Activated CD8-positive, alpha-beta memory T cell treated with anti-CD3 and anti-CD28 coated beads, Interleukin-2, amount 50 U/mL, for 48 hours (primary cell): ENCODE measurements at regions not wholly inside any gene's neighbourhood (a gene's known extent, or its start where the extent isn't known, plus 50 kb on each side); places are given as distances from the start of the nearest gene placed in this dataset.

Source experiments
- DNase-seq: peaks from one replicate; pipeline ENCODE4 v3.0.0-alpha.2; 2020

DNA sequence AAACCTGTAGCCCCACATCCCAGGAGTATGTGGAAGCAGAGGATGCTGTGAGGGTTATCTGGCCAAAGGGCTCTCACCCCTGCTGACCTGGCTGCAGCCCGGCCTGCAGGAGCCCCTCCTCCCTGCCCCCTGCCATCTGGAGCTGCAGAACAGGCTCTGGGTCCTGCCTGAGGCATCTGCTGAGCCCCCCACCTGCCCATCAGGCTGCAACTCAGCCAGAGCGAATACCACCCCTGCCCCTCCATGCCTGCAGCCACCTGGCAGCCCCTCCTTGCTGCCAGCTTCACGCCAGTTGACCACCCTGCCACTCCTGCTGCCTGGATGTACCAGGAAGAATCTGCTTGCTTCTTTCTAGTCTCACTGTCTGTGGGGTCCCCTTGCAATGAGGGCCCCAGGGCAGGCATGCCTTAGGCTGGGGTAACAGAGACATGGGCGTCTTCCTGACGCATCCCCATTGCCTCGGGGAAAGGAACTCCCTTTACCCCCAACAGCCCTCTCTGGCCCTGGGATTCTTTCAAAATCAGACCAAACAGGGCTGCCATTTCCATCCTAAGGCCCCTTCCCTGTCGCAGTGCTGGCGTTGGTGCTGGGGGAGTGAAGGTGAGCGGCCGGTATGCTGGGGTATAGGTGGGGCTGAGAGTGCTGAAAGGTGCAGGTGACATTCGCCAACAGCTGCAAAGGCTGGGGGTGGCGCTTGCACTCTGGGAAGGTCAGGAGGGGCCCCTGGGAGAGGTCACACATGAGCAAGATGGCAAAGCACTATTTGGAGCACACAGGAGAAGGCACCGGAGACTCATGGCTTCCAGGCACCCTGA lies 1334.6 kb downstream of the TBC1D22A start:
- DNase-seq, result no peak

DNA sequence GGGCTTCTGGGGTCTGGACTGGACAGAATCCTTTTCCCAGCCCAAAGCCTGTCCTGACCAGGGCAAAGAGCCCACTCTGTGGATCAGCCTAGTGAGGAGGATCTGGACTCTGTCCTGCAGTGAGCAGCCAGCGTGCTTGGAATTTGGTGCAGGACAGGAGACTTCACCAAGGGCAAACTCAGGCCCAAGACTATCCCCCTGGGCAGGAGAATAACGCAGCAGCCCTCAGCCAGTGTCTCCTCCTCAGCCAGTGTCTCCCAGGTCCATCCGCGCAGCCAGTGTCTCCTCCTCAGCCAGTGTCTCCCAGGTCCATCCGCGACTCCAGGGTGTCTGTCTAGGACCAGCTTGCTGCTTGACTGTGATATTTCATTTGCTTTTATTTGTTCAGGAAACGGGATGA lies 1334.0 kb downstream of the TBC1D22A start:
- DNase-seq, result no peak

- no peak for DNase-seq
Observed at GRCh38 chr22:48093981-48094380, 1331.5 kb downstream of the TBC1D22A start.

DNA sequence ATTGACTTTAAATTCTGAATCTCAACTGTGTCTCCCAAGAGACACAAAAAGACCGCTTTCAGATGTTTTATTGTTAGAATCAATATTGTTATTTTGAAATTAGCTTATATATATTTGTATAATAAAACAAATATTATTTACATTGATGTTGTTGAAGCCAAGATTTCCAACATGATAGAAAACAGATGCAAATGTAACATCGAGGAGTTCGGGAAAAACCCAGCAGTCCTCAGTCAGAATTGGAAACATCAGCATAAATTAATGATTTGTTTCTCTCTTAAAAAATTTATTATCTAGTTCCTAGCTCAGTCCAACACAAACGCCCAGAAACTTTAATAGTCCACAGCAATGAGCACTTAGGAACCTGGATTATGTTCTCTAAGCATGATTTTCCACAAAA lies 1330.4 kb downstream of the TBC1D22A start:
- no peak for DNase-seq

DNA sequence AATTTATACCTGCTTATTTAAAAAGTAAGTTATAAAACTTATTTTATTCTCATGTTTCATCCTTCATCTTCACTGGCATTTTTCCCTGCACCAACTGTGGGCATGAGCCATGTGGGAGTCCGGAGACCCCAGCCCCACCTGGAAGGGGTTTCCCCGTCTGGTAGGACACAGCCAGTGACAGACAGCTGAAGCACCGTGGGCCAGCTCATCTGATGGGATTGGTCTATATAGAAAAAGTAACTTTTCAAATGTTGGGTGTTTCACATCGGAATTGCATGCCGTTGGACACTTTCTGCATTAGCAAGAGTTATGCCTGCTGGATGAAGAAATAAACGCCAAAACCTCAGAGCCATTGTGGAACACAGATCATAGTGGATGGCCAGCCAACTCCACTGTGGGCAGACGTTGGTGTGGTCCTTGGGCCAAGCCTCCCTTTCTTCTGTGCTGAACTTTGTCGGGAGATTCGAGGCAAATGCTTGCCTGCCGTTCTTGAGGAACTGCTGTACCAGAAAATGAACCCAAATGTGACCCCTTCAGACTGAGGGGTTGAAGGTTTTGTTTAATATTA lies 1329.3 kb downstream of the TBC1D22A start:
- DNase-seq, result no peak

- no peak for DNase-seq
Observed at GRCh38 chr22:48091060-48091650, 1328.7 kb downstream of the TBC1D22A start.

DNA sequence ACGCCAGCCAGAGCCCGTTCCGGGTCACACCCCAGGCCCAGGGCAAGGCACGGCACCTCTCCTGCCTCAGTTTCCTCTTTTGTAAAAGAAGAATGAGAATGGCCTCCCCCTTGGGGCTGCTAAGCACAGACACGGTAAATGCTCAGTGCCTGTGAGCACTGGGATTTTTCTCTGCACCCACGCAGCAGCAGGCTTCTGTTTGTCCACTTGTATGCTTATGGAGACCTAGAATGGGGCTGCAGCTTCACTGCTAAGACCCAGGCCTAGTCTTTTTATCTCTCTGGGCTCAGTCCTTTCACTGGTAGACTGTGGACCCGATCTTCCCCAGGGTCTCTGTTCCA lies 1327.9 kb downstream of the TBC1D22A start:
- no peak for DNase-seq

- DNase-seq, result no peak
Observed at GRCh38 chr22:48089601-48090331, 1327.3 kb downstream of the TBC1D22A start.

DNA sequence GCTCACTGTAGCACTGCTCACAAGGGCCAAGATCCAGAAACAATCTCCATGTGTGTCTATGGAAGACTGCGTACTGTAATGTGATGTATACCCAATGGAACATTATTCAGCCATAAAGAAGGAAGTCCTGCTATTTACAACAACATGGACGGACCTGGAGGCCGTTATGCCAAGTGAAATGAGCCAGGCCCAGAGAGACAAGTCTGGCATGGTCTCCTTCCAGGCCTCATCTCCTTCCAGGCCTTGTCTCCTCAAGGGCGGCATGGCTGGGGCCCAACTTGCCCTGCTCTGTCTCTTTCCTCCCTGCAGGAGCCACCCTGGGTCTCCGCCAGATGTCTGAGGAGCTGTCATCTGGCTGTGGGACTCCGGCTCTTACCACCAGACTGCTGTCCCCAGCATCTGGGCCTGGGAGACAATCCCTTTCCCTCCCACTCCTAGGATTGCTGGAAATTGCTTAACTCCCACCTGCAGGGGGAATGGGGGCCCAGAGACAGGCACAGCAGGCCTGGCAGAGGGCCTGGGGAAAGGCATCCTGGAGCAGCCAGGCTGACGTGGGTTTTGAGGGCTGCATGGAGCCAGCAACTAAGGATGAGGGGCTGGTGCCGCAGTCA lies 1326.6 kb downstream of the TBC1D22A start:
- DNase-seq, result no peak

- no peak for DNase-seq
Observed at GRCh38 chr22:48088251-48088650, 1325.8 kb downstream of the TBC1D22A start.

DNA sequence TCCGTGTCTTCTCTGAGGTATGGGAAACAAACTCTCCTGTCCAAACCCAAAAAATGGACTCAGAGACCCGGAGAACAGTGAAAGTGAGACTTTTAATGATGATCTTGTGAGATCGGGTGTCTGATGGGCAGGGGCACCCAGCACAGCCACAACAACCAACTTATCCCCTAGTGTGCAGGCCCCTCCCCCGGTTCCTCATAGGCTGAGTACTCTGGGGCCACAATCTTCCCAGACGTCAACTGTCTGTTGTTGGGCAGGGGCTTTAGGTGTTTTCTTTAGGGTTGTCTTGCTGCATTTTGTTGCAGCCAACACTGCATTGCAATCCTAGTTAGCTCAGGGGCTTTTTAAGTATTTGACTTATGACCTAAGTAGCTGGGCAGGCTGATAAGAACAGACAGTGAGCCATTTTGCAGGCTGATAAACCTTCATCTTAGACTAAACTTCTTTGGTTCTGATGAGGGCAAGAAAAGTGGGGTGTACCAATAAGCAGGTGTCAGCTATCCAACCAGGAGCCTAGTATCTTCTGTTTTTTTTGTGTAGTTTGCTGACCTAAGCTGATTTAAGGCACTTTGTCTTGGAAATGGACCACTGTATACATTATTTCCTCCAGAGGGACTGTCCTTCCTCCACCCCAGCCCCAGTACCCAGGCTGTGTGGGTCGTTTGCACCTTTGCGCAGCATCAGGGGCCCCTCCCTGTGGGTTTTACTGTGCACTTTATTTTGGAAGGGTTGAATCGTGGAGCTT lies 1323.6 kb downstream of the TBC1D22A start:
- DNase-seq, result no peak

GRCh38 chr22:48084729-48085050 lies 1322.2 kb downstream of the TBC1D22A start:
- no peak for DNase-seq

GRCh38 chr22:48084041-48084728 lies 1321.7 kb downstream of the TBC1D22A start:
- DNase-seq, result no peak

DNA sequence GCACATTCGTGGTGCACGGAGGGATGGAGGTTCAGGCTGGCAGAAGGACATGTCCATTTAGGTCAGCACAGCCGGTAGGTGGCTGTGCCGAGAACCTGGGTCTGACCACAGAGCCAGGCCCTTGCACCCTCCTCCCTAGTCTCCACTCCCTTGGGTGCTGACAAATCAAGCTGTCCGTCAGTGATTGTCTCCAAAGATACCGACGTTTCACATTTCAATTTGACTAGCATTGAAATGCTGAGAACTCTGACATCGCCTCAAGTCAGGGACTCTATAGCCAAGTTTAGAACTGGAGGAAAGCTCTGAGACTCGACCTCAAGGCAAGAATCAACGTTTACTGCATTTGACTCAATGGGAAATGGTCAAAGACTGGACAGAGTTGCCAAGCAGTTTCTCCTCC lies 1321.1 kb downstream of the TBC1D22A start:
- DNase-seq, result no peak

DNA sequence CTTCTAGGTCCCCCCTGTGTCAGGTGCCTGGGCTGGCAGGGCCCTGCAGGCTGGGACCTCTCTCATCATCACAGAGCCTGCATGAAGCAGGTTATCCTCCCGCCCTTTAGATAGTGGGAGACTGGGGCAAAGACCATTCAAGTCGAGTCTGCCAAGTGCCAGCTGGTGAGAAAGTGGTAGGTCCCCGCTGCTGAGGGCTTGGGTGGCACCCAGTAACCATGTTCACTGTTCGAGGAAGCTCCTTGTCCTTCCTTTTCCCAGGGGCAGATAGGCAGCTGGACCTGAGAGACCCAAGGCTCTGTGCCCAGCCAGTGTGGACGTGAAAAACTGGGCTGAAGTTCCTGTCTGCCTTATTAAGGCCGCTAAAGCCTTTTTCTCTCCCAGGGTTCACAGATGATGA lies 1319.8 kb downstream of the TBC1D22A start:
- DNase-seq, result no peak

DNA sequence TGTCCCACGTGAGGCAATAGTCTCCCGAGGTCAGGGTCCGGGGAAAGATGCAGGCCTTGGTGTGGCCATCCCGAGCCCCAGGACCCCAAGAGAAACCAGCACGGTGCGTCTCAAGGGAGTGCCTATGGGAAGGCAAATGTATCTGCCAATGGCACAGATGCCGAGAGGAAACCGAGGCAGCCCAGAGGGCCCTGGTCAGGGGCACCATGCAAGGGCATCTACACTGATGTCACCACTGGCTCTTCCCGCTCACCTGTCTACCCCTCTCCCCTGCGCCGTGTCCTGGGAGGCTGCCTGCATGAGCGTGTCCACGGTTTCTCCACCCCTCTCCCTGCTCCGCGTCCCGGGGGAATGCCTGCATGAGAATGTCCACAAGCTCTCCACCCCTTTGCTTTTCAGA lies 1318.8 kb downstream of the TBC1D22A start:
- DNase-seq, result no peak

DNA sequence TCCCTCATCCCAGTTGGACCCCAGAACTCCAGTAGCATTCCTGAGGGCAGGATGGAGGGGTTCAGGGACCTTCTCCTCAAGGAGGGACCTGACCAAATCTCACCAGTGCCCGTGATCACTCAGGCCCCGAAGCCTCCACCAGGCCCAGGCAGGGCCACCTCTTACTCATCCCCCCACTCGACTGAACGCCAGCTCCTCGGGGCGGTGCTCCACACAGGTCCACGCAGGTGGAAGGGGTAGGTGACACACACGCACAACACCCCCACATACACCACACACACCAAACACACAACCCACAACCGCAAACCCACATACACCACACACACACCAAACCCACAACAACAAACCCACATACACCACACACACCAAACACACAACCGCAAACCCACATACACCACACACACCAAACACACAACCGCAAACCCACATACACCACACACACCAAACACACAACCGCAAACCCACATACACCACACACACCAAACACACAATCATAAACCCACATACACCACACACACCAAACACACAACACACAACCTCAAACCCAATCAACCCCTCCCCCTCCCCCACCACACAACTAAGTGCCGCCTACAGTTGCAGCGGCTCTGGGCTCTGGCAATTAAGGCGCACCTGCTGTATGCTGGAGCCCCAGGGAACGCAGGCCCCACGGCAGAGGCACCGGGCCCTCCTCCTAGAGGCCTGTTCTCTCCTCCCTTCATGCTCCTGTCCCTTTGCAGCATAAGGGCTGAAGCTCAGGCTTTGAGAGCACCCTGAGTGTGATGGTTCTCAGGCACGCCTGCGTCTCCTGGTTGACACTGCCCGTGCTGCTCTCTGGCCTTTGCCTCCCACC lies 1318.1 kb downstream of the TBC1D22A start:
- DNase-seq, result no peak

- no peak for DNase-seq
Observed at GRCh38 chr22:48079505-48080290, 1317.2 kb downstream of the TBC1D22A start.

DNA sequence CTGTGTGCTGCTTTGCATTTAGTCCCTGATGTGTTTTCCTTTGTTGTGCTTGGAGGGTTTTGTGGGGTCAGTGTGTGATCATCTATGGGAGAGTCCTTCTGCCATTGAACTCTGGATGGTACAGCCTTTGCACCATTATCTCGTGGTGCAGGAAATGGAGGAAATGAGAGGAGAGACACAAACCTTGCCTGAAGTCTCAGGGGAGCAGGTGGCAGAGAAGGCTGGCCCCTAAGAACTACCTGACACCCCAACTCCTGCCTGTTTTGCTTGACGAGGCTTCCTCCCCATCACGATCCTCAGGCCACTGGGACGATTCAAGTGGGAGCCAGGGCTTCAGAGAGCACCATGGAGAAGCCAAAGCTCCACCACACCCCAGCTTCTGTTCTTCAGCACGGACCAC lies 1316.4 kb downstream of the TBC1D22A start:
- DNase-seq, result no peak

GRCh38 chr22:48077699-48078098 lies 1315.2 kb downstream of the TBC1D22A start:
- no peak for DNase-seq
